ENCODE measurements at regions not wholly inside any gene's neighbourhood (a gene's known extent, or its start where the extent isn't known, plus 50 kb on each side); places are given as distances from the start of the nearest gene placed in this dataset.

- TF ChIP-seq CTCF (conservative IDR thresholded peaks at IDR 0.05) (no peak; the same call in 1 of the 2 replicates), ZFX (IDR thresholded peaks at IDR 0.05) (no peak)
These were observed 75.4 kb upstream of the SLC35G4 start for GRCh38 chr18:11533942-11534496.
